GM21447 (cell line): ENCODE measurements at regions not wholly inside any gene's neighbourhood (a gene's known extent, or its start where the extent isn't known, plus 50 kb on each side); places are given as distances from the start of the nearest gene placed in this dataset.

Experiments
- ATAC-seq: cut with Tn5 transposase; IDR thresholded peaks from one replicate; pipeline ENCODE4 v1.9.1; 2021; ENCODE audit not compliant: unreplicated experiment

DNA sequence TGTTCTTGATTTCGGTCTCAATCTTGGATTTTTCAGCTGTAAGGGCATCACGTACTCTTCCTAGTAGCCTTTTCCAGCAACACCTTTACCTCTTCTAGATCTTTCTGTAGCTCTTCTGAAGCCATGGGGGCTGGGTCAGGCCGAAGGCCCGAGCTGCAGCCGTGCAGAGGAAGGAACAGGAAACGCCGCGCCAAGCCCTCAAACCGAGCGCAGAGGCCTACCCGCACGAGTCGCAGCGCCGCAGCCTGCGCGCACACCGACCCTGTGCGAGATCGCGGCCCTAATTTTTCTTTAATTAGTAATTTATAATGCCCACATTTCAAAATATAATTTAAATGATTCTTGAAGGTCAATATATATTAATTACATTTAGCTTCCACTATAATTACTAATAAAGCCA, 483.8 kb downstream of the NUP35 start:
- no peak for ATAC-seq

DNA sequence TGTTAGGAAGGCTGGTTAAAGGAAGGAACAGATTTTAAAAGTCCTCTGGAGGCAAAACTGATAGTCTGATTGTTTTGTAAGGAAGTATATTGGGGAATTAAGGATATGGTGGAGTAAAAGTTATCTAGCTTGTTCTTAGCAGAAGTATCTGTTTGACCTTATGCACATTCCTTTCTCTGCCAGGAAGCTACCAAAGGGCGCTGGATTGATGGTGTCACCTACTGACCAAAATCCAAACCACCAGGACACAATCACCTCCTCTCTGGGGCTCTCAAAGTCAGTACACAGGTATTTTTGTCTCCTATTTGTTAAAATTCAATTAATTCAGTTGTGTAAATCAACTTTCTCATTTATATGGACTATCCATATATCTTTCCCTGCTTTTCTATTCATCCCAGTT, 484.5 kb downstream of the NUP35 start:
- no peak for ATAC-seq

DNA sequence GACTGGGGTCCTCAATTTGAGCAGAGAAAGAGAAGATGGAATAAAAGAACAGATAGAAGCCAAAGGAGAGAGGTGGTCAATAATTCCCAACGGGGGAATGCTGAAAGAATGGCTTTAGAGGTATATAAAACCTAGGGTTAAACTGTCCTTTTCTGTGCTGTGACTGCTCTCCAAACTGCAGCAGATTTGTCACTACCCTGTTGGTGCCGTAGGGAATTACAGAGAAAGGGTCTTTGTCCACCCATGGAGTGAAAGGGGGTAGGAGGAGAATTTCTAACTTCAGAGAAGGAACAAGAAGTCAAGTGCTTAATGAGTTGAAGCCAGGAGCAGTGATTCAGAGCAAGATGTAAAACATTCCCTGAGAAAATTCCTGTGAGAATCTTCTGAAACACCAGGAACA, 486.5 kb downstream of the NUP35 start:
- ATAC-seq, result no peak

DNA sequence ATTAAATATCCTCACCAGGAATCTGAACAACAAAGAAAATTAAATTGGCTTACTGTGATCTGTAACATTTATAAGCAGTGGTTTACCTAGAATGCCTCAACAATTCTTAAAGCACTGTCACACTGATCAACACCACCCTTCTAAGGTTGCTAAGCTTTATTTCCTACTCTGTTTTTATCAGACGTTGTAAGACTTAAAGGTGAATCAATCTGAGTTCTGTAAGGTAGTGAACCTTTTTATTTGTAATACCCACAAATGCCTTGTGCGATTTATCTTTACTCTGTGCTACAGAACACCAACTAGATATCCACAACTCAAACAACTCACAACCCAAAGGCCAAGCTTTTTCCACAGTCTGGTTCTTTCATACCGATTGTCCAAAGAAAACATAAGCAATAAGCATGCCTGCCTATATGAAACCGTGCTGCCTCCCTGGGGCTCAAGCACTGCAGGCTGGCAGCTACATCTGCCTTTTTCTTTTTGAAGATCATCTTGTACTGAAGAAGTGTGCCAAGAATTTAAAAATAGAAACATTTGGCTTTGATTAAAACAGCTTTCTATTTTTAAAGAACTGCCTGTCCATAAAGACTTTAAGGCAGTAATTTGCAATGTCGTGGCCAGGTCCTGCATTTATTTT, 490.7 kb downstream of the NUP35 start:
- no peak for ATAC-seq

DNA sequence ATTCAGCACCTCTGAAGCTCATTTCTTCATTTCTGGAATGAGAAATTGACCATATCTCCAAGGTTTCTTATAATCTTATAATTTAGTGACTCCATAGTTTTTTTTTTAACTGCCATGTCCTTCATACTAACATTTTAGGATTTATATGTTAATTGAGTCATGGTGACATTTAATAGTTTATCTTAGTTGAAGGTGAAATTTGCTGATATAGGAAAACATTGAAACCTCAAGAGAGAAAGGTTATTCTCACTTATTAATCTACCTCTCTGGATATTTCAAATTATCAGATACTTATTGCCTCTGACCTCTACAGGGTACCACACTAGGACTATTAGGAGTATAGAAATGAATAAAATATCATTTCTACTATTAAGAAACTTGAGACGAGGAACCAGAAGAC, 499.0 kb downstream of the NUP35 start:
- ATAC-seq, result no peak

DNA sequence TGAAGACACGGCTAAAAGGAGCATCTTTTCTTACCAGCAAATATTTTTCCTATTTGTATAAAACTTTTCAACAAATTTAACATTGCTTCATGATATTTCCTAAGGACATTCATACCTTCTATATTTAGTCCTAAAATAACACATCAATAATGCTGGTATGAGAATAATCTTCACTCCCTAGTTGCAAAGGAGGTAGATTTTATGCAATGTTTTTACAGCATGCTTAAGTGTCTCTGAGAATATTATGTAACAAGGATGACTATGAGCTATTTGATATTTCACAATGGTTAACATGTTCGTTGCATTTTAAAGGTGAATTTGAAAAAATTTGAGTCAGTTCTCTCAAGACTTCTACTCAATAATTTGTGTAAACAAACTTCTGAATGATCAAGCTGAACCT, 506.7 kb downstream of the NUP35 start:
- ATAC-seq, result no peak

DNA sequence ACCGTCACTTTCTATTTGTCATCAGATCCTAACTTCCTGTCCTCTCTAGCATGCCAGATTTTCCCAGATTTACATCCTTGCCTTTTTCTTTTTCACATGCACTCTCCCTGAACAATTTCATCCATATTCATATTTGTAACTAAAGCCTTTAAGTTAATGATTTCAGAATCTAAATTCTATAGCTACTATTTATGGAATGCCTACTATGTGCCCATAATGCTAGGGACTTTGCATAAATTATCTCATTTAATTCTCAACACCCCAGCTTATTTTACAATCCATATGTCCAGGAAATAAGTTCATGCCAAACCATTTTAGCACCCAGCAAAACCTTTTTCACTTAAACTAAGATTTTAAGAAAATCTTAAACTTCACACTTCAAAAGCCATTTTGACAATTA, 531.9 kb downstream of the NUP35 start:
- ATAC-seq, result no peak

DNA sequence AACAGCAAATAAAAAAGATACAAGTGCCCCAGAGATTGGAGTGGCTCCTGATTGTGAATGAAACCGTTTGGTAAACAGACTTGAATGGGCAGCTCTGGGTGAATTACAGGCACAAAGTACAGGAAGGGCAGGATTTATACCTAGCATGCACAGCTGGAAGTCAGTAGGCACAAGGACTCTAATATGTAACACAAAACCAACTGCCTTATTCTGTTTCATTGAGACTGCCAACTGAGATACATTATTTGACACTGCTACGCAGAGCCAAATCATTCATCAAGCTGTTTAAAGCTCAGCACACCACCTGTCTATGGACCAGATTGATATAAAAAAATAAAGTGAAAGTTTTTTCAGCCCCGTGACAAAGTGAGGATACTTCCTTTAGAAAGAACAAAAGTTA, 541.2 kb downstream of the NUP35 start:
- no peak for ATAC-seq

DNA sequence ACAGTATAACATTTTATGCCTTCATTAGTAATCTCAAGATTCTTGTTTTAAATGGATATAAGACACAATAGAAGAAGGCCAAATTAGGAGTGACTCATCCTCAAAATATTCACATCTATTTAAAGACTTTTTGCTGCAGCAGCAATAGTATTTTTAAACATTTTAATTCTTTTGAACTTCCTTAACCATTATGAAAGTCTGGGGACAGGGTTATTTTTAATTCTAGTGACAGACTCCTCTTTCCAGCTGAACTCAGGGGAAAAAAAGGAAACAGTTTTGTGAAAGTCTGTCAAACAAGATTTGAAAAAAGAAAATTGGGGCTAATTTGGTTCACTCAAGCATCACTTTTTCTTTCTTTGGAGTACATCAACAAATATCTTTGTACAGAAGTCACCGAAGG, 541.8 kb downstream of the NUP35 start:
- no peak for ATAC-seq

DNA sequence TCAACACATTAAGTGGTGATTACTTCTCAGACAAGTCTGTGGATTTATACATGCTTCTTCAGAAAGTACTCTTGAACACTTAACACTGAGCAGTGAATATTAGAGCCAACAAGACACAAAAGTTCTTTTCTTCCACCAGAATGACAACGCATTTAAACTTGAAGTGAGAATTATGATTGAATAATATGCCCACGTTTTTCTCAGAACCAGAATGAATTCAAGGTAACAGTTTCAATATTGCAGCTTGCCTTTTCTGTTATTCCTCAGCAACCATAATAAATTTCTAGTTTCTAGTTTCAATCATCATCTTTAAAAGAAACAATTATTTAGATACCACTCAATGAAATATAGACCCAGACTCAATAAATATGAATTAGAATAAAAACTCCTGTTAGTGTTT, 547.0 kb downstream of the NUP35 start:
- no peak for ATAC-seq

DNA sequence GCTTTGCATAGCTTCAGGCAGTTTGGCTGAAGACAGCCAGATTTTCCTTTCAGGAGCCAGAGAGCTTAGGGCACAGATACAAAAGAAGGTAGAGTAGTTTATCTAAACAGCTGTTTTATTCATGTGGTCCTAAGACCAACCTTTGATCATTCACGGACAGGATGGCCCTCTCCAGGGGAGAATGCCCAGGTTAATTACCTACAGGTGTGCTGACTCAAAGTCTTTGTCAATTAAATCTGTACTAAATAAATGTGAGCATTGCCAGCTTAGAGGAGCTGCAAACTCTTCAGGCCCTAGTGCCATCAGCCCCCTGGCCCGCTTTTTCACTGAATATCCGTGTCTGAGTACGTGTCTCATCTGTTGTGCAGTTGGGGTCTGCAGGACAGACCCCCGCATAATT, 554.7 kb downstream of the NUP35 start:
- ATAC-seq, result no peak

DNA sequence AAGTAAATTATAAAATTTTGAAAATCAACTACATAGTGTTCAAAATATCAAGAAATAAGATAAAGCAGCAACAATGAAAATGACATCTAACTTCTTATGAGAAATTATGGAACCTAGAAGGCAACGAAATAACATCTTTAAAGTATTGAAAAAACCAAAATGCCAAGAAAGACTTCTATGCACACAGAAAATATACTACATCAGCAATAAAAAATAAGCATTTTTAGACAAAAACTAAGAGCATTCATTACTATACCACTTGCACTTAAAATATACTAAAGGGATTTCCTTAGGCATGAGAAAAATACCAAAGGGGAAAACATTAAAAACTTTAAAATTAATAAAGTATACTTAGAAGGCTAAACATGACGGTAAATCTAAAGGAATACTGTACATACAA, 556.3 kb downstream of the NUP35 start:
- no peak for ATAC-seq

DNA sequence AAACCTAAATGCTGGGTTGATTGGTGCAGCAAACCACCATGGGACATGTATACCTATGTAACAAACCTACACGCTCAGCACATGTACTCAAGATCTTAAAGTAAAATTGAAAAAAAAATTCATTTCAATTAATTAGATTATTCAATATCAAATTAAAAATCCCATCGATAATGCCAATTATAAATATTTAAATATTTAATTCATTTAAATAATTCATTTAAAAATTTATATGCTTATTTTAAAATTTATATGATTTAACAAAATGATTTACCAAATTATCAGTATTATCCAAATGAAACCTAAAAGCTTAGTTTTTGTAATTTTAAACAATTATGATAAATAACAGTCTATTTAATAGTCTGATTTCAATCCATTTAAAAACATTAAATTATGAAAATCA, 560.4 kb downstream of the NUP35 start:
- no peak for ATAC-seq

DNA sequence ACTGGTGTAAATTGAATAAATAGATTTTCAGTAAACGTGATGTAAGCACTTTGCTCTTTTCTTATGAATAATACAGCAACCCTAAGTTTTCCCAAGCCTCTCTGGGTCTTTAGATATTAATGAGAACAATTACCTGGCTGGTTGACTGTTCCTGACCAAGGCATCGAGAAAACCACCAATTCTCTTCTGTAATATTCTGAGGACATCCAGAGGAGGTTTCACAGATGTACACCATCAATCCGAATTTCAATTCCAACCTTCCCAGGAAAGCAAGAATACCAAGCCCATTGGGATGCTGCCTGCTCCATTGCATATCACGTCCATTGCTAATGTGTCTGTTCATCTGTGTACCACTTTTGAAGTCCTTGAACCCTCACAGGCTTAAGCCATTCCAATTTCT, 571.8 kb downstream of the NUP35 start:
- no peak for ATAC-seq

DNA sequence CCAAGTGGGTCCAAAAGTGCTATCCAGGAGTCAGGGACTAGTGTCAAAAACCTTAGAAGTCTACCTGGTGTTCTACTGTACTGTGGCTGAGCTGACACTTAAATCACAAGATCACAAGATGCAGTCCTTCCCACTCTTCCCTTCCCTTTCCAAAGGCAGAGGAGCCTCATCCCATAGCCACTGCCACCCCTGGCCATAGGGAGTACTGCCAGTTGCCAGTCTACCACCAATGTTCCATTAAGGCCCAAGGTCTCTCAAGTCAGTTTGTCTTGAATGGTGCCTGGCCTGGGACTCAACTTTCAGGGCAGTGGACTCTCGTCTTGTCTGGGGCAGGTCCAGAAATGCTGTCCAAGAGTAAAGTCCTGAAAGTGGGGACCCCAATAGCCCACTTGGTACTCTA, 585.6 kb downstream of the NUP35 start:
- no peak for ATAC-seq

DNA sequence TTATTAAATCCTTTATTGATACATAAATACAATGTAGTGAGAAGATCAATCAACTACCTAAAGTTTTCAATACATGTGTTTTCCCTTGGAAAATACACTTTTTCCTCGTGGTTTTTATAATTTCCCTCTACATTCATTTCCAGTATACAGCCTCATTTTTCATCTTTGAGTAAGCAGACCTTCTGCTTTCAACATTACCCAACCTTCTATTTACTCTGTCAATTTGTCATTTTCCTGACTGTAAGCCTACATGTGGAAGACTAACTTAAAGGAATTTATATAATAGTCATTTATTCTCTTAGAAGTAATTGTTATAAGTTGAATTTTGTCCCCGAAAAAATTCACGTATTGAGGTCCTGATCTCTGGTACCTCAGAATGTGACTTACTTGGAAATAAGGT, 594.0 kb downstream of the NUP35 start:
- no peak for ATAC-seq

DNA sequence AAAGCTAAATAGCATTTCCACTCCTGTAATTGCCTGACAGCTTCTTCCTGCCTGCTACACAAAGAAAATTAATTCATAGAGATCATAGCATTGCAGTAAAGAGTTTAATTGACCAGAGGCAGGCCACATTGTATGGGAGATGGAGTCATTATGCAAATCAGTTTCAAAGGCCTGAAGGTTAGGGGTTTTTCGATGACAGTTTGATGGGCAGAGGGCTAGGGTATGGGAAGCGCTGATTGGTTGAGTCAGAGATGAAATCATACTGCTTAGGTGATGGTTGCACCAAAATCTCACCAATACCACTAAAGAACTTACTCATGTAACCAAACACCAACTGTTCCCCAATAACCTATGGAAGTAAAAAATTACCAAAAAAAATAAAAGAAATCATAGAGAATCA, 599.0 kb downstream of the NUP35 start:
- ATAC-seq, result no peak

DNA sequence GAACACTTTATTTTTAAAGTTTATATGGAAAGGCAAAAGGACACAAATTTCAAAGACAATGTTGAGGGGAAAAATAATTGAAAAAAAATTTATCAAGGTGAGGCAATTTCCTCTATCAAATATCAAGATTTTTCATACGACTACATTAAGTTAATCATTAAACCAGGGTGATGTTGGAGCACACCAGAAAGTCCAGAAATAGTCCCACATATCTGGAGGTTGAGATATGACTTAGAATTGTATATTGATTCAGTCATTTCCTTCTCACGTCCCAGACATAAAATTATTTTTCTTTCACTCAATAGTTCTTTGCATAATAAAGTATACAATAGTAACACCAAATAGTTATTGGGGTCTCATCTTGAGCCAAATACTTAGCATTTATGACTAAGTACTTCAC, 605.1 kb downstream of the NUP35 start:
- ATAC-seq, result no peak

DNA sequence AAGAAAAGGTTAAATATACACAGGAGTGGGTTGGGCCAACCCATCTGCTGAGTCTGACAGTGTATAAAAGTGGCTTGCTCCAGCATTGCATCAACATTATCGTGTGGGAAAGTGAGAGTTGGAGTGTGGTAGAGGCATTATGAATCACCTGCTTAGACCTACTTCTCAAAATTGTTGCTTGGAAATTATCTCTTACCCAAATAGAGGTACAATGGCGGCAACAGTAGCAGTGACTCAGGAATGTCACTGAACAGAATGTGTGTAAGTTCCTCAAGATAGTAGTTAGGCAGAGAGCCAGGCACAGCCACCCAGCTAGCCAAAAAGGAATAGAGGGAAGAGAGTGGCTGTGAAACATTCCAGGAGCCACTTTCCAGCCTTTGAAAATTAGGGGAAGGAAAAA, 616.0 kb downstream of the NUP35 start:
- ATAC-seq, result no peak

DNA sequence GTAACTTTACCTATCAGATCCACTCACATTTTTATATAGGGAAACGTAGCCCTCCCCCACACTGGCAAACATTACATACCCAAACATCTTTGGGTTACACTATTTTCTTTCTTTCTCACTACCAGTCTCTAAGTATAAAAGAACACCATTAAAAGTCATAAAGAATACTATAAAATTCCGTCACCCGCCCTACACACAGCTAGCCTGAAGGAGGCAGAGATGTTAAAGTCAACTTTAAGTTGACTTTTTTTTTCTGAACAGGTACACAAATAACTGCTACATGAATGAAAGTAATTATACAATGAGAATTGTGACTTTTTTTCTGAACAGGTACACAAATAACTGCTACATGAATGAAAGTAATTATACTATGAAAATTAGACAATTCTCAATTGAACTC, 628.3 kb downstream of the NUP35 start:
- no peak for ATAC-seq

DNA sequence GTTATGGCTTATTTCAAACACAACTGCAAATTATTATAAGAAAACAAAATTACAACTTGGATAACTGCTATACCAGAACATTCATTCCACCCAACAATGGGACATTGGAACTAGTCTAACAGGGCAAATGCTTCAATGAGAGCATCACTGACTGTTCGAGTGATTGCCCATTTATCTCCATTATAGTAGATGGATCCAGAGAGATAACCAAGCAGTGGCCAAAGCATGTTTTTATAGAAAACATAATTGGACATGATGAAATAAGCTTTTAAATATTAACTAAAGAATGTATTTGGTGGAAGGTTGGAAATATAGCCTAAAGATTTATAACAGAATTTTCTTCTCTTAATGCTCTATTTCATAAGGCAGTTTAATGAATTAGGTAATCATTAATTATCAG, 634.8 kb downstream of the NUP35 start:
- ATAC-seq, result no peak

DNA sequence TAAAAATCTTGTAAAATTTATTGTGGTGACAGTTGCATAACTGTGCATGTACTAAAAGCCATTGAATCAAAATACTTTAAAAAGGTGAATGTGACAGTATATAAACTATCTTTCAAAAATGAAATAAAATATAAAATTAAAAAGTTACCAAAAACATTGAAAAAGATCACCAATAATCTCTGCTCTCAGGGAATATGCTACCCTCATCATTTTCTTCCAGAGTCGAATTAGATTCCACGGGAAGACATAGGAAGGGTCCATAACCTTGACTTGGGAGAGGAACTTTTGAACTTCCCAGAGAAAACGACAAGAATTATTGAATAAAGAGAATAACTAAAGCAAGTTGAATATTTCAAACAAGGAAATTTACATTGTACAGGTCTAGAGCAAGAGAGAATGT, 649.5 kb downstream of the NUP35 start:
- no peak for ATAC-seq

DNA sequence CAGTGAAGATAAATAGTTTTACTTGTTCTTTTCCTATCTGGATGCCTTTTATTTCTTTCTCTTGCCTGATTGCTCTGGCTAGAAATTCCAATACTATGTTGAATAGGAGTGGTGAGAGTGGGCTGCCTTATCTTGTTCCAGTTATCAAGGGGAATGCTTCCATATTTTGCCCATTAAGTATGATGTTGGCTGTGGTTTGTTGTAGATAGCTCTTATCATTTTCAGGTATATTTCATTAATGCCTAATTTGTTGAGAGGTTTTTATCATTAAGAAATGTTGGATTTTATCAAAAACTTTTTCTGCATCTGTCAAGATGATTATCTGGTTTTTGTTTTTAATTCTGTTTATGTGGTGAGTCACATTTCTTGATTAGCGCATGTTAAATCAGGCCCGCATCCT, 655.8 kb downstream of the NUP35 start:
- no peak for ATAC-seq

DNA sequence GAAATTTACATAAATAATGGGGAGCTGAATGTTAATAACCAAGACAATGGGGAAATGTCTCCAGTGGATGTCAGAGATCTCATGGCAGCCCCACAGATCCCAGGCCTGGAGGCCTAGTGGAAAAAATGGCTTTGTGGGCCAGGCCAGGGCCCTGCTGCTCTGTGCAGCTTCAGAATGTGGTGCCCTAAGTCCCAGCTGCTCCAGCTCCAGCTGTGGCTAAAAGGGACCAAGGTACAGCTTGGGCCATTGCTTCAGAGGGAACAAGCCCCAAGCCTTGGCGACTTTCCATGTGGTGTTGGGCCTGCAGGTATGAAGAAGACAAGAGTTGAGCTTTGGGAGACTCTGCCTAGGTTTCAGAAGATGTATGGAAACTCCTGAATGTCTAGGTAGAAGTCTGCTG, 658.2 kb downstream of the NUP35 start:
- ATAC-seq, result no peak
